KMS-11 (cell line): ENCODE measurements at regions not wholly inside any gene's neighbourhood (a gene's known extent, or its start where the extent isn't known, plus 50 kb on each side); places are given as distances from the start of the nearest gene placed in this dataset.

Experiments used
- H2AFZ ChIP-seq: fragments of 200-600 bp; sonication (generic); 2 replicates; pipeline ENCODE4 v1.6.1; 2016; ENCODE audit warnings: antibody characterized with exemption, mixed run types, low read depth
- H3K27ac ChIP-seq: fragments of 200-600 bp; sonication (generic); 2 replicates; pipeline ENCODE4 v1.6.1; 2016; ENCODE audit warnings: mild to moderate bottlenecking, mixed run types
- H3K27me3 ChIP-seq: fragments of 200-600 bp; sonication (generic); 2 replicates; pipeline ENCODE4 v1.6.1; 2017; ENCODE audit warnings: mild to moderate bottlenecking, low read depth, mixed run types, moderate library complexity; ENCODE audit not compliant: insufficient read depth
- H3K36me3 ChIP-seq: fragments of 200-600 bp; sonication (generic); 2 replicates; pipeline ENCODE4 v1.6.1; 2017; ENCODE audit warnings: mild to moderate bottlenecking, mixed run types; ENCODE audit not compliant: insufficient read depth
- H3K4me1 ChIP-seq: fragments of 200-600 bp; sonication (generic); 2 replicates; pipeline ENCODE4 v1.6.1; 2016; ENCODE audit warnings: mild to moderate bottlenecking, low read depth, mixed run types; ENCODE audit not compliant: poor library complexity, severe bottlenecking
- H3K4me2 ChIP-seq: fragments of 200-600 bp; sonication (generic); 2 replicates; pipeline ENCODE4 v1.7.0; 2016; ENCODE audit warnings: mild to moderate bottlenecking, mixed run types
- H3K4me3 ChIP-seq: fragments of 200-600 bp; sonication (generic); IDR thresholded peaks from 2 replicates; pipeline ENCODE4 v1.6.1; 2017; ENCODE audit warnings: low read depth, low read length, mixed read lengths; ENCODE audit not compliant: insufficient read depth
- H3K79me2 ChIP-seq: fragments of 200-600 bp; sonication (generic); 2 replicates; pipeline ENCODE4 v1.6.1; 2016; ENCODE audit warnings: low read depth, mixed run types; ENCODE audit not compliant: insufficient read depth
- H3K9ac ChIP-seq: fragments of 200-600 bp; sonication (generic); 2 replicates; pipeline ENCODE4 v1.6.1; 2016; ENCODE audit warnings: mild to moderate bottlenecking, mixed run types
- H4K20me1 ChIP-seq: fragments of 200-600 bp; sonication (generic); 2 replicates; pipeline ENCODE4 v1.6.1; 2016; ENCODE audit warnings: mild to moderate bottlenecking, mixed run types; ENCODE audit not compliant: insufficient read depth
- CTCF ChIP-seq: fragments of 200-600 bp; sonication (generic); conservative IDR thresholded peaks from 2 replicates; pipeline ENCODE4 v1.6.1; 2017; ENCODE audit warnings: low read depth, mild to moderate bottlenecking, antibody characterized with exemption, low read length, moderate library complexity, mixed read lengths

- H3K9ac ChIP-seq = no peak overlapping the region
- no peak for TF ChIP-seq CTCF
- H4K20me1 ChIP-seq = no peaks in the 10 kb centered on the region
- H3K27me3 ChIP-seq = no peaks in the 10 kb centered on the region
- H3K36me3 ChIP-seq = no peaks in the 10 kb centered on the region
- no peaks in the 10 kb centered on the region for H3K79me2 ChIP-seq
- no peak overlapping the region for H3K4me3 ChIP-seq
- H3K27ac ChIP-seq = no peak overlapping the region
- H3K4me2 ChIP-seq = no peak overlapping the region
- no peak overlapping the region for H2AFZ ChIP-seq
- H3K4me1 ChIP-seq = no peaks in the 10 kb centered on the region
These were observed 58.4 kb upstream of the NUDT12 start for GRCh38 chr5:103620851-103621547.

- Histone ChIP-seq H3K4me1 (no peaks in the 10 kb centered on the region), H3K27ac (no peak overlapping the region), H4K20me1 (no peaks in the 10 kb centered on the region), H3K9ac (no peak overlapping the region), H2AFZ (no peak overlapping the region), H3K36me3 (no peaks in the 10 kb centered on the region), H3K27me3 (no peaks in the 10 kb centered on the region), H3K4me2 (no peak overlapping the region), H3K79me2 (no peaks in the 10 kb centered on the region), H3K4me3 (no peak overlapping the region)
- TF ChIP-seq CTCF = no peak
These were observed 55.3 kb upstream of the NUDT12 start for GRCh38 chr5:103617913-103618312.

GRCh38 chr5:103617090-103617489 lies 54.5 kb upstream of the NUDT12 start:
- Histone ChIP-seq H2AFZ (no peak overlapping the region), H3K4me1 (no peaks in the 10 kb centered on the region), H3K4me2 (no peak overlapping the region), H4K20me1 (no peaks in the 10 kb centered on the region), H3K36me3 (no peaks in the 10 kb centered on the region), H3K27me3 (no peaks in the 10 kb centered on the region), H3K27ac (no peak overlapping the region), H3K9ac (no peak overlapping the region), H3K79me2 (no peaks in the 10 kb centered on the region), H3K4me3 (no peak overlapping the region)
- TF ChIP-seq CTCF = no peak

GRCh38 chr5:103612545-103612944 lies 50.0 kb upstream of the NUDT12 start:
- Histone ChIP-seq H3K4me3 (no peak overlapping the region), H3K79me2 (no peaks in the 10 kb centered on the region), H3K9ac (no peak overlapping the region), H3K4me1 (no peaks in the 10 kb centered on the region), H3K4me2 (no peak overlapping the region), H3K27me3 (no peaks in the 10 kb centered on the region), H3K36me3 (no peaks in the 10 kb centered on the region), H2AFZ (no peak overlapping the region), H3K27ac (no peak overlapping the region), H4K20me1 (no peaks in the 10 kb centered on the region)
- TF ChIP-seq CTCF = no peak
